GM03348 (cell line): ENCODE measurements at regions not wholly inside any gene's neighbourhood (a gene's known extent, or its start where the extent isn't known, plus 50 kb on each side); places are given as distances from the start of the nearest gene placed in this dataset.

Experiments
- DNase-seq: peaks from one replicate; pipeline ENCODE4 v3.0.0; 2012; ENCODE audit warnings: low spot score

DNA sequence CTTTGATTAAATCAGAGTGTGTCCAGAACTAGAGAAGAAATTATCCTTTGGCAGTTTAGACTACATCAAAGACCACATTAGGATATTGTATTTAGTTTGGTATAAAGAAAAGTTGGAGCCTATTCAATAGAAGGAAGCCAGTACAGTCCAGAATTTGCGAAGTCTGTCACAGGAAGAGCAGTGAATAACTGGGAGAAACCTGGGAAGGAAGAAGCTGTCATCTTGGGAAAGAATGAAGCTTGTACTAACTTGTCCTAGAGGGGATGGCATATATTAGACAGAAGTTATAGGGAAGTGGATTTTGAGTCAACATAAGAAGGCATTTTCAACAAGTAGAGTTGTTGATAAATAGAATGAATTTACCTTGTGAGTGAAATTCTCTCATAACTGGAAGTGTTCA lies 386.7 kb downstream of the LRIG3 start:
- DNase-seq = no peak

DNA sequence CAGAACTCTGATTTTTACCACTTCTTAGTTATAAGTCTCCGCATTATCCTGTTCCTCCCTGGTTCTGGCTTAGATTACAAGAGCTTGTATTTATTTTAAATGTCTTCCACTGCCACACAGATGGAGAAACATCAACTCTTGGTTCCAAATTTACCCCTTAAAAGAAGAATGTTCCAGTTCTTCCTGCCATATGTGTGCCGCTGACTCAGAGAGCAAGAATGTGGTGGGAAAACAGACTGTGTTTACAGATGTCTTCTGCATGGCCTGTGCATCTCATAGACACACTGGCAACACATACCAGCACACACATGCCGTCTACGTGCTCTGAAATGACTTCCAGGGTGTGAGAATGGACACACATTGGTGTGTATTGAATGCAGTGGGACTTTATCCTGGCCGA lies 383.0 kb downstream of the LRIG3 start:
- DNase-seq = peak; percentile 45

DNA sequence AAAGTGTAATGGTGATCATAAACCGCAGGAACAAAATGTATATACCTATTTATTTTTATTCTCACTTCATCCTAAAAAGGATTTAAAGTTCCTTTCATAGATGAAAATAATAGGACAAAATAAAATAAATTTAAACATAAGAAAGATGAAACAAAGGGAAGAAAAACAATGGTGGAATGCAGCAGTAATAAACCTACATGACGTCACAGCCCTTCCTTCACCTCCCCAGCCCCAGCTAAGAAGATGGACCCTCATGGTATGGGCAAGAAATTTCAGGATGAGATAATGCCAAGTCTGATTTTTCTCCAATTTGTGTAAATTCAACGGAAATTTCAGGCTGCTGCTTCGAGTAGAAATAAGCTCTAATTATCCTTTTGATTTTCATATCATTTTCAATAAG lies 381.0 kb downstream of the LRIG3 start:
- DNase-seq = no peak

DNA sequence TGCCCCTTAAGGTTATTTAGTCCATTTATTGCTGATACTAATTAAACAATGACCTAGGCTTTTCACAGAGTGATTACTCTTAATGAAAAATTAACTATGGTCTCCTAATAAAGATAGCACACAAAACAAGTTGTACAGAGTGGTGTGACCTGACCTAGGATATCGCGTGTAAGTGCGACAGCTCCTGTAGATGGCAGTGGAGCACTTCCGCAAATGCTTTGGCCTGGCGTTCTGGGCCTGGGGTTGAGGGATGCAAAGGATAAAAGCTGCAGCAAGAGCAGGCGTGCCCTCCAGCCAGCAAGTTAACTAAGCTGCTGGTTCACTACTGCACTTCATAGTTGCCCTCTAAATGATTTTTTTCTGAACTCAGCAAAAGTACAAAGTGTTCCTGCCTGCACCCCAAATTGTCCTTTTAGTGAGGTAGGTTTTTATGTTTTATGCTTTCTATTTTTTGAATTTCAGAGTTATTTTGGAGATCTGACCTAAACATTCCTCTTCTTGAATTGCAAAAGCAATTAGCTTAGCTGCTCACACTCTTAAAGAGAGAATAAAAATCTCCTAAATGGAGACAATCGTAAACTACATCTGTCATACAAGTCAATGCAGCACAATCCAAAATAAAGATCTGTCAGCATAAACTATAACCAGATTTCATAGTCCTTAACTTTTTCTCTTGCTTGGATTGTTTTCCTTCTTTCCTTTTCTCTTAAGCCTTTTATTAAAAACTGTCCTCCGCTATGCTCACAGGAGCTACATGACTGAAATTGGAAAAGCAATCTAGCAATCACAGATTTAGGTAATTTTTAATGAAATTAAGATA lies 379.6 kb downstream of the LRIG3 start:
- peak; percentile 76 for DNase-seq

DNA sequence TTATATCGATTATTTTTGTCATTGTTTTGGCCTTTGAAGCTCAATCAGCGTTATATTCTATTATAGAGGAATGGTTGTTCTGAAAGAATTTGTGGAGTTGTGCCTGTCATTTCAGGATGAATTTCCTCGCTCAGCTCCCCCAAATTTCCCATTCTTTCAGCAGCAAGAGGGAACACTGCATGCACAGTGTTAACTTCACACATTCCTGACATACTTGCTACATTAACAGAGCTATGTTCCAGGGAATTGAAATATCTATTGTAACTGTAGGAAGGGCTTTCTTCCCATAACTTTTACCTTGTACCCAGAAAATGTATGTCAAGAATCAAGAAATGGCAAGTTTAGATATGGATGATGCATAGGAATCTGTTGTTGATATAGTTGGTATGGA lies 379.0 kb downstream of the LRIG3 start:
- DNase-seq = peak; percentile 31

DNA sequence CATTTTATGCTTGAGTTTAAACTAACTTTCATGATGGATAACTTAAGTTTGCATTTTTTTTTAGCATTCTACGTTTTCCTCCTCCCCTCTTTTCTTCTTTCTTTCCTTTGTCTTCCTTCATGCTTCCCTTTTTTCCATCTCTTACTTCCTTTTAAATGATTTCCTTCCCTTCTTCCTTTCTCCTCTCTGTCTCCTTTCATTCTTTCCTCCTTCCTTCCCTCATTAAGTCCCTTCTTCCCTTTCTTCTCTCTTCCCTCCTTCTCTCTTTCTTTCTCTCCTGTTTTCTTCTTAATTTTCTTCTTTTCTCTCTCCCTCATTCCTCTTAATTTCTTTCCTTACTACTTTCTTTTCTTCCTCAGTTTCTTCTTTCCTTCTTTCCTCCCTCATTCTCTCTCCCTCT lies 376.0 kb downstream of the LRIG3 start:
- DNase-seq = no peak

DNA sequence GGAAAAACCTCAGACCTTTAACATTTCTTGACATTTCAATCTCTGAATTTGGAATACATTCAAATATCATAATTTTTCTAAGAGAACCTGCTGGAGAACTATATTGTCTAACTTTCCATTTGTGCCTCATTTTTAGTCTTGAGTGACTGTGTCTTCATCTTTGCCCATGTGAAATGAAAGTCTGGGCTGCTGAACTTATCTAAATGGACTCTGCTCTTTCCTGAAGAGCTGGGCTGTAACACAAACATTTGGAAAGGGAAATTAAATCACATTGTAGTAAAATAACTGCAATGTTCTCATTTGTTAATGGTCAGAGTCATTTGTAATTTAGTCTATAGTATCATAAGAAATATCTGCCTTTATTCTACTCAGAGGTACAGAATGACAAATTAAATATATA lies 373.1 kb downstream of the LRIG3 start:
- no peak for DNase-seq

DNA sequence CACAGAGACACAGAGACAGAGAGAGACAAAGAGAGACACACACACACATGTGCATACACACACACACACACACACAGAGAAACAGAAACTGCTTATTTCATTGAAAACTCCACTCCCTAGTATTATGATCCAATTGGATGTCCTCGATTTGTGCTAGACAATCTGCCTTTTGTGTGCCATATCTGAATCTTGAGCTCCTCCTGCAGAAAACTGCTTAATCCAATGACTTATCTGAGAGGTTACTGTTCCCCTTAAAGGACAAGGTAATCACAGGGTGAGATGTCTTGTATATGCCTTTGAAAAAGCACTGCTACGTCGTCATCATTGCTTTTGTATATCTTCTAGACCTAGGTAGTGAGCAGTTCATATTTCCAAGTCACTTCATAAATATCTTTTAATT lies 371.5 kb downstream of the LRIG3 start:
- no peak for DNase-seq

DNA sequence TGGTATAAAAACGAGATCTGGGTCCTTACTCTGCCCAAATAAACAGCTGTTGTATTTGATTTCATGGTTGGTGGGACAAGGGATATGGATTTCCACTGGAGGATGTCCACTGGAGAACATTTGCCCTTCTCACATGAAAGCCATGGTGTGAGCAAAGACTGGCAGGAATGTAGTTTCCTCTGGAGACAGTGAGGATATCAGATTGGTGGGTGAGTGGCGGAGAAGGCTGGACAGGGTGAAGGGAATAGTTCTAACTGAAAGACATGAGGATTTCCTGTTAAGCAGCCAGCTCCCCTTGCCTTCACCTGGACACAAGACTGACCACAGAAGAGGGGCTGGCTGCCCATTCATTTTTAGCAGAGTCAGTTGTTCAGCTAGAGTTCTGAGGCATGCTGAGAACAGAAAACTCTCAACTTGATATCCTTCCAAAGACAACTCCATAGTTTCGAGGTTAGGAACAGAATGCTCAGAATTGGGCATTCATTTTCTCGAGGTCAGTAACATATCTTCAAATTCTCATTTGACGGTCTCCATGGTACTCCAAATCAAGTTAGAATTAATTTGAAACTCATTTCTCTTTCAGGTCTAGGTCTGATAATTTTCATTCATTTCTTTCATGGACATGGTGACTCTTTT lies 365.7 kb downstream of the LRIG3 start:
- DNase-seq = no peak

DNA sequence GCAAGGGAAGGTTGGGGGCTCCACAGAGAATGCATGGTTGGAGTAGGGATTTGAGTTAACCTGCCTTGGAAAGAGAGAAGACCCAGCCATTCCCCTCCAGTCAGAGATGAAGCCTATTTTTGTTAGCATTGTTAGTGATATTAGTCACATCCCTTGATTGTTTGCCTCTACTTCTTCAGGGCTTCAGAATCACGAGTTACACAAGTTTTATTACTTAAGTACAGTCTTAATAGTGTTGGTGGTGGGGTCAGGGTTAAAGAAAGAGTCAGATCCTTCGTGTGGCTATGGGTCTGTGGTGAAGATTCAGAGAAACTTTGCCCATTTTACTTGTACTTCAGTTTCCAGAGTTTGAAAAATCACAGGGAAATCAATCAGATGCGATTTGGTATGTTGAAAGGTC lies 363.1 kb downstream of the LRIG3 start:
- DNase-seq = peak; percentile 63

DNA sequence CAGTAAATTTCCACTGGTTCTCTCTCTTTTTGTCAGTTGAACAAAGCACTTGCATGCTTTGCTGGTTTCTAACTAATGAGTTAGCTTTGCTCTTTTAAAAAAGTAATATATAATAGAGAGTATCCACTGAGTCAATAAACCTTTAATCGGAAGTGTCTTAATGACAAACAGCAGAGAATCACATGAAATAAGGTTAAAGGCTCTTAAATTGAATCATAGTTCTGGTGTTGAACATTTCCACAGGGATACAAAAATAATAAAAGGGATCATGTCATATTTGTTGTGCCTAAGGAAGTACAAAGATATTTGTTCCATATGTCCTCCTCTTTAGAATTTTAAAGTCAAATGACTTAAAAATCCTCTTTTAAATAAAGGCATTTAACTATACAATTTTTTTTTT lies 362.6 kb downstream of the LRIG3 start:
- no peak for DNase-seq

DNA sequence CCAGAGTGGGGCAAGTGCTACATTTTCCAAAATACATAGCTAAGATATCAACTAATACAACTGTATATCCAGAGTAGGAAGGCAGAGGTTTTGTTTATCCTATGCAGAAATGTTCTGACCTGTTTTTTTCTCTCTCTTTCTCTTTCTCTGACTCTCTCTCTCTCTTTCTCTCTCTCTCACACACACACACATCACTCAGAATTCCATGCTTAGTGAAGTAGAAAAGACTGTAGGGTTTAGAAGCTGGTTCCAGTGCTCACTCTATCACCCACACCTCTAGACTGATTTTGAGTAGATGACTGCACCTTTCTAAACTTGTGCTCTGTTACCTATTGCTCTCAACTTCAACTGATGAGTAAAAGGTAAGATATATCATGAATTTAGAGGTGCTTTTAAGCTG lies 356.7 kb downstream of the LRIG3 start:
- no peak for DNase-seq

DNA sequence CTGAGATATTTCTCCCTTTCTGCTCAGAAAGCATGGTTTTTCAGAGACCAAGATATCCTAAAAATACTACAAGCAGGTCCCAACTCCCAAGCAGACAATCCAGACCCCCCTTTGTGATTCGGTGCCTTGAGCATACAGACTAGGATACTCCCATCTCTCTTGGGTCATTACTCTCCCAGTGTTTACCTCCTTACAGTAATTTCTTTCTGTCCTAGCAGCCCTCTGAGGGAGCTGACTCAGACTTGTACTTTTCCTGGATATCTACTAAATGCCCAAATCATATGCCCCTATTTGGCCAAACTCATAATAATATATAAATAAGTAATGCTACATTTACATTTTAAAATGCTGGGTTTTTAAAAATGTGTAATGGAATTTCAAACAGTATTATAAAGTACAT lies 355.6 kb downstream of the LRIG3 start:
- DNase-seq = peak; percentile 25

DNA sequence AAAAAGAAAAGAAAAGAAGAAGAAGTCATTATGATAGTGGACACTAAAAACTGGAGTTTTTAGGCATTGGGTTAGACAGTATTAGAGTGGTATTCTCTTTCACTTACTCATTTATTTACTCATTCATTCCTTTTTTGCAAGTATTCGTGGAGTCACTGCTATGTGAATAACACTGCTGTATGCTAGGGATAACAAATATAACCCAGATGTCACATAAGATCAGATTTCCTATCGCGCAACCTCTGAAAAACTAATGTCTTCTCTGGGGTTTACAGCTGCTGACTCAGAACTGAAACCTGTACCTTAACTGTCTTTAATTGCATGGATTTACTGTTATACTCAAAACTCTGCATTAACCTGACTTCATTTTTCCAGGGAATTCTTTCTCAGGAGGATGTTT lies 353.7 kb downstream of the LRIG3 start:
- peak; percentile 50 for DNase-seq

DNA sequence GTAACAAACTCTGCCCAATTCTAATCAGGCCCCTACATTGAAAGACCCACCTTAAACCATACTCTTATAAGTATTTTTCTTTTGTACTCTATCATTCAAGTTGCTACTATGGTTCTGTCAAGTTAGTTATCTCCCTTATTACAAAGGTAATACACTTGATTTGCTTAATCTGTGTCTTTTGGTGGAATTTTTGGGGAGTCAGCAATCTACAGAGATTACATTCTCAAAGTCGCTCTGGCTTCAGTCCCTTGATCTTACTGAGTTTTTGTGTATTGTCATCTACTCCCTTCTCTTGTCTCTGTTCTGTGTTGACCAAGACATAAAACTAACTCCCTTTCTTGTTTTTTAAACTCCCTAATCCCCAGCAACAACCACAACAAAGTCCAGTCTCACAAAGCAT lies 353.1 kb downstream of the LRIG3 start:
- DNase-seq = no peak

DNA sequence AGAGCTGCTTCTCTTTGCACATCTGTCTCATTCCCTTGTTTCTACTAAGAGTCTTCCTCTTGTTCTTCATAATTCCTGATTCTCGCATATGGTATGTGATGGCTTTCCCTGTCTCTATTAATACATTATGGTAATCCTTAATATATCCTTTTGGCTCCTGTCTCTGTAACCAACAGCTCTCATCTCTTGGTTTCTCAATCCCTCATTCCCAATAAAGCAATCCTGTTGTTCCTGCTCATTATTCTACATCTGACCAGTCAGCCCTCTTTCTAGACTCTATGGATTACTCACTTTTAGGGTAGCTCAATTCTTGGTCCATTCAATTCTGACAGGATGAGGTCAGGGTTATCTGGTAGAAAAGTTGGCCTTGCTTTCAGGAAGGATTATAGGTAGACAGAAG lies 349.9 kb downstream of the LRIG3 start:
- DNase-seq = peak; percentile 24

DNA sequence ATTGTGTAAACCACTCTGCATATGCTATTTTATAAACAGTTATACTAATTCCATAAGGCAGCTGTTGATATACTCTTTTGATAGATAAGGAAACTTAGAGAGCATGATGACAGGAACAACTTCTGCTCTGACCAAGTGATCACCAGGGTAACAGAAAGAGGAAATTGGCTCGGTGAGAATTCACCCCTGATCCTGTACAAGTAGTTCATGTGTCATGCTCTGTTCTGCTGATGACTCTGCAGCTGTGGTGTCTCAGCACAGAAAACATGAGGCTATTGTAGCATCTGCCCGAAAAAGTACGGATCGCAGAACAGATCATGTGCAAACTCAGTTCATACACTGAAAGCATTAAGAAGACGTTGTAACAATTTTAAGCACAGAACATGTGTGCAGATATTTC lies 345.0 kb downstream of the LRIG3 start:
- peak; percentile 66 for DNase-seq

DNA sequence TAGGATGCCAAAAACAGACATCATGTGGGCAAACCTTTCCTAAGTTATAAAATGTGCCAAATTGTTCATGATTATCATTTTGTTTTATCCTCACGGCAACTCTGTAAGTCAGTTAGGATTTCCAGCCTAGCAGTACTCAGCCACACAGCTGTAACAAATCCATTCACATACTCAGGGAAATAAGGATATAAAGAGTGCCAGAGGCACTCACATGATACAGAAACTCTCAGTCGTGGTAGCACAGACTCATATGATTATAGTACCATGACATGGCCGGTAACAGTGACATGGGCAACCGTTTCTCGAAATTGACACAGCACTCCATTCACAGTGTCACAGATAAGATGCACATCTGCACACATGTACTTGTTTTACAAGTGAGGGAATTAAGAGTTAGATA lies 344.2 kb downstream of the LRIG3 start:
- DNase-seq = no peak

DNA sequence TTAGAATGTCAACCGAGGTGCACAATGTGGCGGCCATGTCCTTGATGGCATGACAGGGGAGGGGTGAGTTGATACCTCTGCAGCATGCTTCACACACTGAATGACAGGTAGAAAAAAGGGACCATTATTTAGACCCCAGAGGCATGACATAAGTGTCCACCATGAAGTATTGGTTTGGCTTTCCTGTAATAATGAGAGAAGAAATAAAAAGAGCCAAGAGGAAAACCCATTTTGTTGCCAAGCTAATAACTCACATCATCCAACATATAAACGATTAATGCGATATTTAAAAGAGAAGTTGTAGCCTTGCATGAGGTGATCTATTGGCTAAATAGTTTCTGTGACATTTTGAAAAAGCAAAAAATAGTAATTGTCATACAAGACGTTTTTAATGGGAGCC lies 343.4 kb downstream of the LRIG3 start:
- DNase-seq = no peak

DNA sequence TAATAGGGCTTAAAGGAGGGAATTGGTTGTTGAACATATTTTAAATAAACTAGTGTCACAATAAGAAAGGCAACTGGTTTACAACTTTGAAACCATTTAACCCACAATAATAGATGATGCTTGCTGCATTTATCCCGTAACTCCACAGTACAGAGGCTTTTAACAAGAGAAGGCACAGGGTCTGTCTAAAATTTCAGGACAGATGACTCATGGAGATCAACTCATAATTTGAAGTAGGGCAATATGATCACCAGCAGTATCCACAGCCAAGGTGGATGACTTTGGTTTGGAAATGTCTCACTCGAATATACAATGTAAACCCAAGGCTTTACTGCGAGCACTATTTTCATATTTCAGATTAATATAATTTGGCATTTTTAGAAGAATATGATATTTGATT lies 340.2 kb downstream of the LRIG3 start:
- no peak for DNase-seq

DNA sequence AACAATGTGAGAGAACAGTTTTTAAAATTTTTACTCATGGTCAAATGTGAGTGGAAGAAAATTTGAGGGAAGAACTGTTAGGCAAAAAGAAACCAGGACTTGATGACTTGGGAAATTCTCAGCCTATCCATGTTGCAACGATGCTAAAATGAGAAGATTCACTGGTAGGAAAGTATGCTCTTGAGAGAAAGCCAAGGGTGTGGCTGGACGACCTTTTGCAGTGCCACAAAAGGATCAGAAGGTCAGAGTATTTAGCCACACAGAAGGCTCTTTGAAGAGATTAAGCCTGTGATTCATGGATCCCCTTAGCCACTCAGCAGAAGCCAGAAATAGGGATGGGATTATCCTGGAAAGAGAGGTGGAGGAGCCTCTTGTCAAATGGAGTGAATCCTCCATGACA lies 336.8 kb downstream of the LRIG3 start:
- peak; percentile 27 for DNase-seq

DNA sequence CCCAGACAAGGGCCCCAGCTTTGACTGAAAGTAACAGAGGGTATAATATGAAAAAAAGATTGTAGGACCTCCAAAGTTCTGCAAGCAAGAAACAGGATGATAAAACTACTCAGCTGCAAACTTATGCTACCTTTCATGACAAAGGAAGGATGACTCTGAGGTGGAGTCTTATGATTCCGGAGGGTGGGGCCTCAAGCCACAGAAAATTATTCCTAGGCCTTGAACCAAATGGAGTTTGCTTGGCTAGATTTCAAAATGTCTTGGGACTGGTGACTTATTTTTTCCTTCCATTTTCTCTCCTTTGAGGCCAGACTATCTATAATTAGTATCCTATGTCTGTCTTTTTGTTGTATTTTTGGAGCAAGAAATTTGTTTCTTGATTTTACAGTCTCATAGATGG lies 336.4 kb downstream of the LRIG3 start:
- DNase-seq = no peak

DNA sequence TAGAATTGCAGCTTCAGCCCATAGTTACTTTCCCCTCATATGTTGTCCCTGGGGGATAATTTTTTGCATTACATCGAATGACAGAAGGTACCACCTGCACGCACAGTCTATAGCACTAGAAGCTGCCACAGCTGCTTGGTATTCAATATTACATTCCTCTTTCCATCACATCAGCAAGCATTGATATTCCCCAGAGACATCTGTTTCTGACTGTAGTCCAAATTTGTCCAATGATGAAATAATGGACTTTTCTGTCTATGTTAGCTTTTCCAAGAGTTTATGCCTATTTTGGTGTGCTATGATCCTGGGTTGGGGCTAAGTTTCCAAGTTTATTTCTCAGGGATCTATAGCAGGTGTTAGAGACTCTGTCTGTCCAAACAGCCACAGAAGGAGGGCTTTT lies 335.4 kb downstream of the LRIG3 start:
- DNase-seq = peak; percentile 41

DNA sequence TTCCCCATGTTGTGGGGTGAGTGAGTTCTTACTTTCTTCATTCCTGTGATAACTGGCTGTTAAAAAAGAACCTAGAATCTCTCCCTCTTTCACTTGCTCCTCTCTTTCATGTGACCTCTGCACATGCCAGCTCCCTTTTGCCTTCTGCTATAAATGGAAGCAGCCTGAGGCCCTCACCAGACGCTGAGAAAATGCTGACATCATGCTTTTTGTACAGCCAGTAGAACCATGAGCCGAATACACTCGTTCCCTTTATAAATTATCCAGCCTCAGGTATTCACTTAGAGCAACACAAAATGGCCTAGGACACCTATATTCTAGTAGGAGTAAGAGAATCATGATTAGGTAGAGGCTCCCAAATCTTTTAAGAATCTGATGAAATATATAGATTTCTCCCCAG lies 333.5 kb downstream of the LRIG3 start:
- no peak for DNase-seq
